Trophoblast cell (in vitro differentiated cells and primary cell): ENCODE measurements at regions not wholly inside any gene's neighbourhood (a gene's known extent, or its start where the extent isn't known, plus 50 kb on each side); places are given as distances from the start of the nearest gene placed in this dataset.

ENCODE experiments used
- DNase-seq, 2 donors: peaks; one replicate each; pipeline ENCODE4 v3.0.0-alpha.2; 2016
- H2AFZ ChIP-seq: 2 replicates; pipeline ENCODE4 v1.6.1; 2013; ENCODE audit warnings: low read length, moderate library complexity, mild to moderate bottlenecking; ENCODE audit not compliant: insufficient read depth, poor library complexity
- H2AK5ac ChIP-seq: 2 replicates; pipeline ENCODE4 v1.6.1; 2013; ENCODE audit warnings: mild to moderate bottlenecking, low read length
- H2BK120ac ChIP-seq: 2 replicates; pipeline ENCODE4 v1.6.1; 2013; ENCODE audit warnings: low read length, mild to moderate bottlenecking, moderate library complexity; ENCODE audit not compliant: insufficient read depth, poor library complexity
- H2BK12ac ChIP-seq: 2 replicates; pipeline ENCODE4 v1.6.1; 2013; ENCODE audit warnings: mild to moderate bottlenecking, low read length, moderate library complexity
- H2BK5ac ChIP-seq: 2 replicates; pipeline ENCODE4 v1.6.1; 2013; ENCODE audit warnings: low read length, low read depth, moderate library complexity, mild to moderate bottlenecking; ENCODE audit not compliant: poor library complexity
- H3K14ac ChIP-seq: 2 replicates; pipeline ENCODE4 v1.6.1; 2013; ENCODE audit warnings: mild to moderate bottlenecking, low read length
- H3K18ac ChIP-seq: 2 replicates; pipeline ENCODE4 v1.6.1; 2013; ENCODE audit warnings: mild to moderate bottlenecking, low read length
- H3K23ac ChIP-seq: 2 replicates; pipeline ENCODE4 v1.6.1; 2013; ENCODE audit warnings: low read length
- H3K27ac ChIP-seq: 2 replicates; pipeline ENCODE4 v1.5.1; 2013; ENCODE audit warnings: low read depth, mild to moderate bottlenecking, inconsistent platforms, low read length, moderate library complexity
- H3K27me3 ChIP-seq: 2 replicates; pipeline ENCODE4 v1.6.1; 2013; ENCODE audit warnings: inconsistent platforms, mild to moderate bottlenecking, low read length, moderate library complexity; ENCODE audit not compliant: insufficient read depth
- H3K36me3 ChIP-seq, 2 experiments: 1 replicate in 1 of 2; 2 replicates in 1 of 2; pipeline ENCODE4 v1.6.1; 2013; ENCODE audit warnings: low read length in 2 of 2, mild to moderate bottlenecking in 2 of 2, moderate library complexity in 1 of 2; ENCODE audit not compliant: insufficient read depth in 2 of 2, control insufficient read depth in 1 of 2
- H3K4ac ChIP-seq: 2 replicates; pipeline ENCODE4 v1.6.1; 2013; ENCODE audit warnings: low read depth, mild to moderate bottlenecking, low read length, moderate library complexity
- H3K4me1 ChIP-seq, 2 experiments: 1 replicate in 1 of 2; 2 replicates in 1 of 2; pipeline ENCODE4 v1.6.1; 2013; ENCODE audit warnings: low read length in 2 of 2, mild to moderate bottlenecking in 2 of 2, moderate library complexity in 1 of 2; ENCODE audit not compliant: insufficient read depth in 2 of 2, control insufficient read depth in 1 of 2
- H3K4me2 ChIP-seq: 2 replicates; pipeline ENCODE4 v1.6.1; 2013; ENCODE audit warnings: inconsistent platforms, mild to moderate bottlenecking, low read length, moderate library complexity
- H3K4me3 ChIP-seq: 2 replicates; pipeline ENCODE4 v1.5.1; 2013; ENCODE audit warnings: mild to moderate bottlenecking, low read depth, low read length, inconsistent platforms
- H3K79me1 ChIP-seq: one replicate; pipeline ENCODE4 v1.6.1; 2013; ENCODE audit warnings: low read length
- H3K79me2 ChIP-seq: 2 replicates; pipeline ENCODE4 v1.6.1; 2013; ENCODE audit warnings: low read length, mild to moderate bottlenecking; ENCODE audit not compliant: control insufficient read depth, insufficient read depth, poor library complexity
- H3K9ac ChIP-seq: 2 replicates; pipeline ENCODE4 v1.6.1; 2013; ENCODE audit warnings: mild to moderate bottlenecking, low read length
- H3K9me3 ChIP-seq: 2 replicates; pipeline ENCODE4 v1.6.1; 2013; ENCODE audit warnings: low read depth, mild to moderate bottlenecking, control low read depth, inconsistent platforms, low read length; ENCODE audit not compliant: insufficient read depth
- H4K12ac ChIP-seq: 2 replicates; pipeline ENCODE4 v1.6.1; 2013; ENCODE audit warnings: low read depth, mild to moderate bottlenecking, low read length, moderate library complexity
- H4K8ac ChIP-seq: 2 replicates; pipeline ENCODE4 v1.6.1; 2013; ENCODE audit warnings: low read depth, mild to moderate bottlenecking, low read length, moderate library complexity
- H4K91ac ChIP-seq: one replicate; pipeline ENCODE4 v1.6.1; 2013; ENCODE audit warnings: low read depth, mild to moderate bottlenecking, low read length, moderate library complexity
- WGBS: extraction: QIAGEN DNeasy Blood & Tissue Kit; methylation state at CpG from one replicate; pipeline ENCODE4 v1.1.7; 2013; ENCODE audit warnings: missing lambda C conversion rate; ENCODE audit not compliant: insufficient read length, insufficient coverage; ENCODE audit errors: extremely low coverage; 5-methylcytosine and 5-hydroxymethylcytosine counted together

DNA sequence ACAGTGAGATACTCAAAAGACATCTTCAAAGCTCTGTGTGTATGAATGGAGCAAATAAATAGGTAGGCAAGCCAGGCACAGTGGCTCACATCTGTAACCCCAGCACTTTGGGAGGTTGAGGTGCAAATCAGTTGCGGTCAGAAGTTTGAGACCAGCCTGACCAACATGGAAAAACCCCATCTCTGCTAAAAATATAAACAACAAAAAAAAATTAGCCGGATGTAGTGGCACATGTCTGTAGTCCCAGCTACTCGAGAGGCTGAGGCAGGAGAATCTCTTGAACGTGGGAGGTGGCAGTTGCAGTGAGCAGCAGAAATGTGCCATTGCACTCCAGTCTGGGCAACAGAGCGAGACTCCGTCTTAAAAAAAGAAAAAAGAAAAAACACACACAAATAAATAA lies 945.1 kb upstream of the PIK3C3 start:
- no peak overlapping the region for H2AFZ ChIP-seq
- H3K4me2 ChIP-seq, result no peak overlapping the region
- no peak overlapping the region for H3K4ac ChIP-seq
- no peak overlapping the region for H4K12ac ChIP-seq
- no peak overlapping the region for H3K27ac ChIP-seq
- no peak overlapping the region for H3K23ac ChIP-seq
- H2BK12ac ChIP-seq, result no peak overlapping the region
- no peaks in the 10 kb centered on the region for H3K36me3 ChIP-seq
- H3K79me1 ChIP-seq, result no peaks in the 10 kb centered on the region
- WGBS, result no CpG with 5 or more reads among the region's 6 CpGs
- no peak overlapping the region for H2AK5ac ChIP-seq
- no peaks in the 10 kb centered on the region for H3K27me3 ChIP-seq
- H3K18ac ChIP-seq, result no peak overlapping the region
- H3K4me3 ChIP-seq, result no peak overlapping the region
- no peak overlapping the region for H3K9ac ChIP-seq
- no peaks in the 10 kb centered on the region for H3K79me2 ChIP-seq
- H2BK5ac ChIP-seq, result no peak overlapping the region
- H3K9me3 ChIP-seq, result no peaks in the 10 kb centered on the region
- H4K8ac ChIP-seq, result no peak overlapping the region
- DNase-seq, result no peak
- no peak overlapping the region for H4K91ac ChIP-seq
- no peaks in the 10 kb centered on the region for H3K4me1 ChIP-seq
- no peak overlapping the region for H2BK120ac ChIP-seq
- H3K14ac ChIP-seq, result no peak overlapping the region

DNA sequence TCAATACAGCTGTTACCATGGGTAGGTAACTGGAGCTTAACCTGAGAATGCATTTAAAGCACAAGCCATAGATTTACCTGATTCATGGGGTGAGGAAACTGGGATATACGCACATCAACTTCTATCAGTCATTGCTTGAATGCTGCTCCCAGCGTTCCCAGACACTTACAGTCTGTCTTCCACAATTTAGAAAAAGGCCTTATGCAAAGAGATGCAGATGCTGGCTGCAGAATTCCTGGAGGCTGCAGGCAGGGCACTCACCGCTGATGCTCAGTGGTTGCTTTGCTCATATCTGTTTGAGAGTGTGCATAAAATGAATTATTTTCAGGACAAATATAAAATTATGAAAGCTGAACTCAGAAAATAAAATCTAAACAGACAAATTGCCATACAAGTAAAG lies 950.7 kb upstream of the PIK3C3 start:
- Histone ChIP-seq H4K91ac (no peak overlapping the region), H2BK120ac (no peak overlapping the region), H3K9me3 (no peaks in the 10 kb centered on the region), H3K23ac (no peak overlapping the region), H3K36me3 (no peaks in the 10 kb centered on the region), H3K27ac (no peak overlapping the region), H3K4me2 (no peak overlapping the region), H3K27me3 (no peaks in the 10 kb centered on the region), H2AFZ (peak overlapping the region; percentile 17), H2BK12ac (no peak overlapping the region), H2BK5ac (no peak overlapping the region), H3K9ac (no peak overlapping the region), H4K8ac (no peak overlapping the region), H3K18ac (no peak overlapping the region), H3K79me1 (no peaks in the 10 kb centered on the region), H3K4me3 (no peak overlapping the region), H2AK5ac (no peak overlapping the region), H3K14ac (no peak overlapping the region), H3K4me1 (no peaks in the 10 kb centered on the region), H3K79me2 (no peaks in the 10 kb centered on the region), H4K12ac (no peak overlapping the region), H3K4ac (no peak overlapping the region)
- no CpG with 5 or more reads among the region's 3 CpGs for WGBS
- no peak for DNase-seq

DNA sequence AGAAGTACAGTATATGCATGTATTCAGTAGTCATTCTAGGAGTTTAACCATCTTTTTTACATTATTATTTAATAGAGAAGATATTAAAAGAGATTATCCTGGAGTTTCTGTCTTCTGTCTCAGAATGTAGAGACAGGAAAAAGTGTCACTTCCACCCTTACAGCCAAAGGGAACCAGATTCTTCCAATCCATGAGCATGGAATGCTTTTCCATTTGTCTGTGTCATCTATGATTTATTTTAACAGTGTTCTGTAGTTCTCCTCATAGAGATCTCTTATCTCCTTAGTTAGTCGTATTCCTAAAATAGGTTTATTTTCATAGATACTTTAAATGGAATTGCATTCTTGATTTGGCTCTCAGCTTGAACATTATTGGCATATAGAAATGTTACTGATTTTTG lies 959.5 kb upstream of the PIK3C3 start:
- DNase-seq, result no peak
- no peak overlapping the region for H2AFZ ChIP-seq
- no peak overlapping the region for H2AK5ac ChIP-seq
- H4K8ac ChIP-seq, result no peak overlapping the region
- H3K27me3 ChIP-seq, result no peaks in the 10 kb centered on the region
- no peak overlapping the region for H3K18ac ChIP-seq
- H3K9me3 ChIP-seq, result no peaks in the 10 kb centered on the region
- no peak overlapping the region for H3K9ac ChIP-seq
- H3K36me3 ChIP-seq, result no peaks in the 10 kb centered on the region
- no peak overlapping the region for H2BK12ac ChIP-seq
- H3K4ac ChIP-seq, result no peak overlapping the region
- no peak overlapping the region for H3K14ac ChIP-seq
- no peak overlapping the region for H2BK5ac ChIP-seq
- no peak overlapping the region for H3K23ac ChIP-seq
- no peak overlapping the region for H3K27ac ChIP-seq
- no peak overlapping the region for H4K91ac ChIP-seq
- no peaks in the 10 kb centered on the region for H3K79me1 ChIP-seq
- H4K12ac ChIP-seq, result no peak overlapping the region
- no peak overlapping the region for H2BK120ac ChIP-seq
- no CpG with 5 or more reads among the region's 1 CpG for whole genome bisulfite sequencing
- H3K4me2 ChIP-seq, result no peak overlapping the region
- H3K4me3 ChIP-seq, result no peak overlapping the region
- no peaks in the 10 kb centered on the region for H3K79me2 ChIP-seq
- no peaks in the 10 kb centered on the region for H3K4me1 ChIP-seq

DNA sequence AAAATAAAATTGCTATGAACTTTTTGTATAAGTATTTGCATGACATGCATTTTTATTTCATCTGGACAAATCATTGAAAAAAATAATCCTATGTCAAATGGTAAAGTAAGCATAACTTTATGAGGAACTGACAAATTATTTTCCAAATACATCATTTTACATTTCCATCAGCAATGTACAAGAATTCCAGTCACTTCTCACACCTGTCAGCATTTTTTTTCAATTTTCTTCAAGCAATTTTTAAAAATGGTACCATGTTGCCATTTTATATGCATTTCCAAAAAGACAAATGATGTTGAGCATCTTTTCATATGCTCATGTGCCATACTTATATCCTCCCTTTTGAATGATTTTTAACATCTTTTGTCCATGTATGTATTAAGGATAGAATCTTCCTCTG lies 961.7 kb upstream of the PIK3C3 start:
- H3K9ac ChIP-seq, result no peak overlapping the region
- no peak overlapping the region for H3K4ac ChIP-seq
- no peak overlapping the region for H3K14ac ChIP-seq
- no peaks in the 10 kb centered on the region for H3K9me3 ChIP-seq
- no peak overlapping the region for H2BK120ac ChIP-seq
- no peak overlapping the region for H4K91ac ChIP-seq
- no peak overlapping the region for H4K8ac ChIP-seq
- H2AK5ac ChIP-seq, result no peak overlapping the region
- no peaks in the 10 kb centered on the region for H3K4me1 ChIP-seq
- no peak overlapping the region for H3K27ac ChIP-seq
- no peak overlapping the region for H4K12ac ChIP-seq
- H2AFZ ChIP-seq, result no peak overlapping the region
- no peak overlapping the region for H3K23ac ChIP-seq
- no peak overlapping the region for H3K4me2 ChIP-seq
- no peaks in the 10 kb centered on the region for H3K79me2 ChIP-seq
- no peaks in the 10 kb centered on the region for H3K36me3 ChIP-seq
- H3K27me3 ChIP-seq, result no peaks in the 10 kb centered on the region
- no peak overlapping the region for H2BK5ac ChIP-seq
- H3K79me1 ChIP-seq, result no peaks in the 10 kb centered on the region
- no peak overlapping the region for H3K18ac ChIP-seq
- DNase-seq, result no peak
- H3K4me3 ChIP-seq, result no peak overlapping the region
- no peak overlapping the region for H2BK12ac ChIP-seq

DNA sequence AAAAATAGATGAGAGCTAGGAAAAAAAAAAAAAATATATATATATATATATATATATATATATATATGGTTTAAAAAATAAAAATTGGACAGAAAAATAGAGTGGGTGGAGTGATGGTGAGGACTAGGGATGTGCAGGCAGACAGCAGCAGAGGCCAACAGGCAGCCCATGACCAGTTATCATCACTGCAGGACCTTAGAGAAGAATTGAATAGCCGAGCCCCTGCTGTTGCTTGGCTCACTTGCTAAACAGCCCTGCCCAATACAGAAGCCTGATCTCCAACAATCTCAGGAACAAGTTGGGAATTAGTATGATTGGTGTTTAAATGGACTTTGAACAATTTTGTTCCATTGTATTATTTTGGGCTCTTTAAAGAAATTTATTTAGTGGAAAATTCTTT lies 967.5 kb upstream of the PIK3C3 start:
- no peaks in the 10 kb centered on the region for H3K4me1 ChIP-seq
- H3K9me3 ChIP-seq, result no peaks in the 10 kb centered on the region
- no peak overlapping the region for H2BK120ac ChIP-seq
- no peak overlapping the region for H2BK12ac ChIP-seq
- H2BK5ac ChIP-seq, result no peak overlapping the region
- no peak overlapping the region for H3K23ac ChIP-seq
- no peak overlapping the region for H3K14ac ChIP-seq
- H3K27ac ChIP-seq, result no peak overlapping the region
- no peak overlapping the region for H3K4me2 ChIP-seq
- H3K4ac ChIP-seq, result no peak overlapping the region
- H4K91ac ChIP-seq, result no peak overlapping the region
- no peak overlapping the region for H4K8ac ChIP-seq
- H3K27me3 ChIP-seq, result no peaks in the 10 kb centered on the region
- no peaks in the 10 kb centered on the region for H3K36me3 ChIP-seq
- no peak overlapping the region for H4K12ac ChIP-seq
- H3K9ac ChIP-seq, result no peak overlapping the region
- H2AK5ac ChIP-seq, result no peak overlapping the region
- H2AFZ ChIP-seq, result no peak overlapping the region
- WGBS, result no CpG with 5 or more reads among the region's 1 CpG
- no peak overlapping the region for H3K18ac ChIP-seq
- no peaks in the 10 kb centered on the region for H3K79me1 ChIP-seq
- no peak for DNase-seq
- no peak overlapping the region for H3K4me3 ChIP-seq
- no peaks in the 10 kb centered on the region for H3K79me2 ChIP-seq
